H1 (cell line): ENCODE measurements at regions not wholly inside any gene's neighbourhood (a gene's known extent, or its start where the extent isn't known, plus 50 kb on each side); places are given as distances from the start of the nearest gene placed in this dataset.

Source experiments
- CTCF ChIA-PET: fragments of 300-600 bp; sonication (Branson Sonifier 250); formaldehyde crosslinking; loops from one replicate; lab custom pipeline; 2021; ENCODE audit not compliant: partially characterized antibody; lab: Charles Lee
- POLR2A ChIA-PET: fragments of 300-600 bp; sonication (Branson Sonifier 250); formaldehyde crosslinking; loops from one replicate; lab custom pipeline; 2021; ENCODE audit warnings: inconsistent platforms; ENCODE audit not compliant: partially characterized antibody; lab: Charles Lee
- DNase-seq, 2 experiments: peaks; one replicate each; pipeline versions ENCODE4 v3.0.0 to v3.0.0-alpha.2; 2010 to 2022; ENCODE audit warnings: low spot score in 2 of 2, low read depth in 1 of 2, mixed read lengths in 1 of 2
- FAIRE-seq: peaks from 2 replicates; lab custom pipeline; 2011; peaks lifted over from hg19 to GRCh38; lab: Jason Lieb, UNC
- H2AFZ ChIP-seq: 2 replicates; pipeline ENCODE4 v1.8.1; 2012; ENCODE audit warnings: low read length, inconsistent platforms
- H2AK5ac ChIP-seq: 2 replicates; pipeline ENCODE4 v1.6.1; 2013; ENCODE audit warnings: low read depth, low read length
- H2BK120ac ChIP-seq: replicated peaks from 2 replicates; pipeline ENCODE3; 2013; ENCODE audit warnings: low read depth, low read length, inconsistent platforms
- H2BK12ac ChIP-seq: 2 replicates; pipeline ENCODE4 v1.6.1; 2013; ENCODE audit warnings: low read depth, low read length
- H2BK15ac ChIP-seq: 2 replicates; pipeline ENCODE4 v1.6.1; 2013; ENCODE audit warnings: low read length
- H2BK20ac ChIP-seq: 2 replicates; pipeline ENCODE4 v1.6.1; 2013; ENCODE audit warnings: low read length
- H2BK5ac ChIP-seq: 2 replicates; pipeline ENCODE4 v1.6.1; 2013; ENCODE audit warnings: low read depth, low read length
- H3K14ac ChIP-seq: 2 replicates; pipeline ENCODE4 v1.6.1; 2013; ENCODE audit warnings: inconsistent platforms; ENCODE audit not compliant: insufficient read length
- H3K18ac ChIP-seq: 2 replicates; pipeline ENCODE4 v1.6.1; 2013; ENCODE audit warnings: low read length; ENCODE audit errors: extremely low read depth
- H3K23ac ChIP-seq: 2 replicates; pipeline ENCODE4 v1.6.1; 2013; ENCODE audit warnings: inconsistent platforms; ENCODE audit not compliant: insufficient read length
- H3K23me2 ChIP-seq: 2 replicates; pipeline ENCODE4 v1.6.1; 2013; ENCODE audit warnings: low read depth, low read length
- H3K27ac ChIP-seq: 2 replicates; pipeline ENCODE4 v1.6.1; 2011; ENCODE audit warnings: low read depth, low read length, inconsistent platforms
- H3K27me3 ChIP-seq, 4 experiments: replicated peaks in 1 of 4; 1 replicate in 1 of 4; 2 replicates in 3 of 4; pipeline versions ENCODE4 v1.6.1 to v1.8.1; 2011 to 2013; ENCODE audit warnings: low read length in 3 of 4, mild to moderate bottlenecking in 3 of 4, inconsistent platforms in 2 of 4, mixed read lengths in 2 of 4, moderate library complexity in 1 of 4; ENCODE audit not compliant: control insufficient read depth in 3 of 4, insufficient read depth in 3 of 4; ENCODE audit errors: extremely low read depth in 1 of 4
- H3K36me3 ChIP-seq, 4 experiments: 2 replicates each; pipeline versions ENCODE4 v1.6.1 to v1.8.1; 2011 to 2013; ENCODE audit warnings: mild to moderate bottlenecking in 4 of 4, low read length in 3 of 4, moderate library complexity in 2 of 4, control low read depth in 1 of 4, inconsistent platforms in 1 of 4; ENCODE audit not compliant: insufficient read depth in 4 of 4, control insufficient read depth in 2 of 4
- H3K4ac ChIP-seq: replicated peaks from 2 replicates; pipeline ENCODE3; 2013; ENCODE audit warnings: low read length, low read depth, mixed read lengths, inconsistent platforms; ENCODE audit not compliant: insufficient read length
- H3K4me1 ChIP-seq, 4 experiments: replicated peaks in 1 of 4; 1 replicate in 1 of 4; 2 replicates in 3 of 4; pipeline versions ENCODE4 v1.6.1 to v1.8.1; 2011 to 2013; ENCODE audit warnings: low read length in 3 of 4, inconsistent platforms in 2 of 4, mixed read lengths in 1 of 4; ENCODE audit not compliant: insufficient read depth in 4 of 4, control insufficient read depth in 3 of 4
- H3K4me2 ChIP-seq, 2 experiments: 2 replicates each; pipeline versions ENCODE4 v1.6.1 to v1.8.1; 2011 to 2013; ENCODE audit warnings: low read depth in 2 of 2, low read length in 2 of 2, control low read depth in 1 of 2, inconsistent platforms in 1 of 2, mild to moderate bottlenecking in 1 of 2; ENCODE audit not compliant: insufficient read depth in 1 of 2
- H3K4me3 ChIP-seq, 4 experiments: fragments of 200-600, 300-600 bp in 1 of 4; sonication (generic), shearing (Covaris generic), sonication (Bioruptor Twin) in 1 of 4; 2 replicates each; pipeline versions ENCODE4 v1.5.1 to v1.8.1; 2011 to 2016; ENCODE audit warnings: low read length in 4 of 4, low read depth in 3 of 4, control low read depth in 2 of 4, inconsistent platforms in 2 of 4, mild to moderate bottlenecking in 2 of 4, mixed read lengths in 1 of 4, moderate library complexity in 1 of 4; ENCODE audit not compliant: insufficient read depth in 2 of 4; ENCODE audit errors: extremely low read depth in 1 of 4
- H3K56ac ChIP-seq: replicated peaks from 2 replicates; pipeline ENCODE3; 2013; ENCODE audit warnings: low read depth, mild to moderate bottlenecking, mixed read lengths, low read length, inconsistent platforms; ENCODE audit not compliant: insufficient read length
- H3K79me1 ChIP-seq: 2 replicates; pipeline ENCODE4 v1.6.1; 2013; ENCODE audit warnings: low read depth, low read length, control low read depth
- H3K79me2 ChIP-seq, 2 experiments: 2 replicates each; pipeline versions ENCODE4 v1.6.1 to v1.8.1; 2012 to 2013; ENCODE audit warnings: low read length in 2 of 2, mild to moderate bottlenecking in 2 of 2, inconsistent platforms in 1 of 2; ENCODE audit not compliant: insufficient read depth in 2 of 2, control insufficient read depth in 1 of 2
- H3K9ac ChIP-seq, 4 experiments: replicated peaks in 1 of 4; 1 replicate in 1 of 4; 2 replicates in 3 of 4; pipeline versions ENCODE4 v1.6.1 to v1.8.1; 2011 to 2013; ENCODE audit warnings: low read depth in 3 of 4, low read length in 3 of 4, control low read depth in 2 of 4, mild to moderate bottlenecking in 2 of 4, moderate library complexity in 2 of 4, inconsistent platforms in 1 of 4; ENCODE audit errors: extremely low read depth in 1 of 4
- H3K9me3 ChIP-seq, 2 experiments: 2 replicates each; pipeline versions ENCODE4 v1.6.1 to v1.8.1; 2012 to 2013; ENCODE audit warnings: mild to moderate bottlenecking in 2 of 2, moderate library complexity in 2 of 2, control low read depth in 1 of 2, inconsistent platforms in 1 of 2, low read depth in 1 of 2, low read length in 1 of 2, mixed read lengths in 1 of 2; ENCODE audit not compliant: insufficient read depth in 2 of 2
- H4K20me1 ChIP-seq, 2 experiments: replicated peaks in 1 of 2; 2 replicates each; pipeline versions ENCODE3 to v1.8.1; 2011 to 2013; ENCODE audit warnings: inconsistent platforms in 2 of 2, low read length in 2 of 2, mild to moderate bottlenecking in 1 of 2; ENCODE audit not compliant: insufficient read depth in 2 of 2, control insufficient read depth in 1 of 2
- H4K5ac ChIP-seq: 2 replicates; pipeline ENCODE4 v1.6.1; 2013; ENCODE audit warnings: low read length, low read depth, mixed read lengths, inconsistent platforms; ENCODE audit not compliant: insufficient read length
- H4K8ac ChIP-seq: 2 replicates; pipeline ENCODE4 v1.8.0; 2013; ENCODE audit warnings: mild to moderate bottlenecking, moderate library complexity, low read length, inconsistent platforms; ENCODE audit not compliant: insufficient read depth; ENCODE audit errors: extremely low read depth
- H4K91ac ChIP-seq: replicated peaks from 2 replicates; pipeline ENCODE3; 2013; ENCODE audit warnings: low read length, mixed read lengths, inconsistent platforms; ENCODE audit not compliant: insufficient read length
- CBX5 ChIP-seq: fragments of 300-800, 300-1000 bp; sonication (generic); IDR thresholded peaks from 2 replicates; pipeline ENCODE4 v1.7.1; 2016; ENCODE audit warnings: antibody characterized with exemption, low read length, low read depth
- CREB1 ChIP-seq: IDR thresholded peaks from 2 replicates; pipeline ENCODE4 v1.6.1; 2012; ENCODE audit warnings: inconsistent platforms
- NRF1 ChIP-seq: IDR thresholded peaks from 2 replicates; pipeline ENCODE4 v1.6.1; 2011; ENCODE audit warnings: mild to moderate bottlenecking, low read depth, low read length, improper control_type of control experiment
- PHF8 ChIP-seq: fragments of 200-600 bp; sonication (generic); conservative IDR thresholded peaks from 2 replicates; pipeline ENCODE4 v1.7.1; 2012; ENCODE audit warnings: low read depth, mild to moderate bottlenecking, inconsistent platforms, low read length, moderate library complexity
- POLR2AphosphoS5 ChIP-seq: IDR thresholded peaks from 2 replicates; pipeline ENCODE4 v1.6.1; 2011; ENCODE audit warnings: low read depth, low read length
- RAD21 ChIP-seq, 2 experiments: IDR thresholded peaks in 1 of 2; conservative IDR thresholded peaks in 1 of 2; 2 replicates each; pipeline ENCODE4 v1.6.1; 2011; ENCODE audit warnings: low read depth in 2 of 2, low read length in 2 of 2, improper control_type of control experiment in 1 of 2, inconsistent platforms in 1 of 2, mild to moderate bottlenecking in 1 of 2, moderate library complexity in 1 of 2
- RXRA ChIP-seq: IDR thresholded peaks from 2 replicates; pipeline ENCODE4 v1.6.1; 2011; ENCODE audit warnings: low read depth, mild to moderate bottlenecking, low read length, moderate library complexity; ENCODE audit not compliant: insufficient read depth
- SIN3A ChIP-seq, 2 experiments: IDR thresholded peaks in 1 of 2; conservative IDR thresholded peaks in 1 of 2; 2 replicates each; pipeline ENCODE4 v1.6.1; 2011 to 2012; ENCODE audit warnings: low read length in 2 of 2, improper control_type of control experiment in 1 of 2, low read depth in 1 of 2, mild to moderate bottlenecking in 1 of 2
- SIRT6 ChIP-seq: IDR thresholded peaks from one replicate; pipeline ENCODE4 v1.7.1; 2012; ENCODE audit warnings: low read length, inconsistent platforms
- SRF ChIP-seq: IDR thresholded peaks from 2 replicates; pipeline ENCODE4 v1.6.1; 2011; ENCODE audit warnings: mild to moderate bottlenecking, low read depth, low read length, moderate library complexity
- WGBS, 2 experiments: shearing (Covaris generic) in 1 of 2; methylation state at CpG; one replicate each; pipeline versions ENCODE4 v1.1.6 to v1.1.7; 2013 to 2015; ENCODE audit warnings: low lambda C conversion rate in 2 of 2, mixed read lengths in 2 of 2, inconsistent platforms in 1 of 2, low coverage in 1 of 2, missing lambda C conversion rate in 1 of 2; ENCODE audit not compliant: insufficient replicate concordance in 2 of 2, insufficient coverage in 1 of 2, insufficient read length in 1 of 2; ENCODE audit errors: extremely low coverage in 1 of 2, missing lambda C conversion rate in 1 of 2; 5-methylcytosine and 5-hydroxymethylcytosine counted together
- TF ChIP-seq, protein P1 (sequence below): IDR thresholded peaks from 2 replicates; pipeline ENCODE4 v1.6.1; 2012; ENCODE audit warnings: inconsistent platforms
- TF ChIP-seq, protein P2 (sequence below), 3 experiments: IDR thresholded peaks; 1 replicate in 2 of 3; 2 replicates in 1 of 3; pipeline versions ENCODE4 v1.5.1 to v1.6.1; 2011; ENCODE audit warnings: low read length in 3 of 3, mild to moderate bottlenecking in 3 of 3, inconsistent platforms in 2 of 3, low read depth in 1 of 3, moderate library complexity in 1 of 3; ENCODE audit not compliant: insufficient read depth in 1 of 3; ENCODE audit errors: control extremely low read depth in 1 of 3

DNA sequence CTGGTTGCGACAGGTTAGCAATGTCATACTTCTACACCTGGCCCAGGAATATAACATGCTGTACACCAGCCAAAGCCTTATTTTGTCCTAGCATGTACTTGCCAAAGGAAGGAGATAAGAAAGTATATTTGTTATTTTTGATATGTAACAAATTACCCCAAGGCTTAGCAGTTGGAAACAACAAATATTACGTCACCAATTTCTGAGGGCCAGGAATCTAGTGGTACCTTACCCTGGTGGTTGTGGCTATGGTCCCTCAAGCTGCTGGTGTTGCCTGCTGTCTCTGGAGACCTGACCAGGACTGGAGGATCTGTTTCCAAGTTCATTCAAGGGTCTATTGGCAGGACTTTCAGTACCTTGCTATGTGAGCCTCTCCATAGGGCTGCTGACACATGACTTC, 135.5 kb upstream of the BANK1 start:
- Histone ChIP-seq H3K27ac (no peak overlapping the region), H3K14ac (no peak overlapping the region), H4K91ac (no peak overlapping the region), H3K18ac (no peak overlapping the region), H3K23ac (no peak overlapping the region), H3K4me1 (no peaks in the 10 kb centered on the region), H3K23me2 (no peaks in the 10 kb centered on the region), H4K5ac (no peak overlapping the region), H3K56ac (no peak overlapping the region), H4K8ac (no peak overlapping the region), H2BK5ac (no peak overlapping the region), H3K9me3 (no peaks in the 10 kb centered on the region), H2BK120ac (no peak overlapping the region), H3K79me1 (no peaks in the 10 kb centered on the region; the same call in 1 of the 2 replicates), H2AK5ac (no peak overlapping the region), H3K4me3 (no peak overlapping the region), H2BK15ac (no peak overlapping the region), H3K4me2 (no peak overlapping the region), H2AFZ (no peak overlapping the region), H3K4ac (no peak overlapping the region), H3K36me3 (no peaks in the 10 kb centered on the region), H3K27me3 (no peaks in the 10 kb centered on the region), H3K9ac (no peak overlapping the region), H2BK12ac (no peak overlapping the region), H3K79me2 (no peaks in the 10 kb centered on the region), H2BK20ac (no peak overlapping the region), H4K20me1 (no peaks in the 10 kb centered on the region)
- CTCF ChIA-PET, result no interaction called here
- WGBS, 2 experiments, result 97% methylated on average over 2 of the region's 2 CpGs; no CpG with 5 or more reads in 1 of the 2 experiments
- no peak for DNase-seq
- FAIRE-seq, result no peak
- POLR2A ChIA-PET, result no interaction called here
- TF ChIP-seq PHF8 (no peak), NRF1 (no peak), CREB1 (no peak), RXRA (no peak), CBX5 (no peak), SRF (no peak), SIN3A (conservative IDR thresholded peaks at IDR 0.05 in 1 of 2, IDR thresholded peaks at IDR 0.05 in 1 of 2; ENCODE audit: low read depth in 1 of 2, low read length in 2 of 2) (no peak), POLR2AphosphoS5 (no peak), RAD21 (IDR thresholded peaks at IDR 0.05 in 1 of 2, conservative IDR thresholded peaks at IDR 0.05 in 1 of 2; ENCODE audit: low read depth in 2 of 2, low read length in 2 of 2) (no peak), SIRT6 (no peak)
- TF ChIP-seq, protein P1, sequence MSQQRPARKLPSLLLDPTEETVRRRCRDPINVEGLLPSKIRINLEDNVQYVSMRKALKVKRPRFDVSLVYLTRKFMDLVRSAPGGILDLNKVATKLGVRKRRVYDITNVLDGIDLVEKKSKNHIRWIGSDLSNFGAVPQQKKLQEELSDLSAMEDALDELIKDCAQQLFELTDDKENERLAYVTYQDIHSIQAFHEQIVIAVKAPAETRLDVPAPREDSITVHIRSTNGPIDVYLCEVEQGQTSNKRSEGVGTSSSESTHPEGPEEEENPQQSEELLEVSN, result no peak
- TF ChIP-seq, protein P2, sequence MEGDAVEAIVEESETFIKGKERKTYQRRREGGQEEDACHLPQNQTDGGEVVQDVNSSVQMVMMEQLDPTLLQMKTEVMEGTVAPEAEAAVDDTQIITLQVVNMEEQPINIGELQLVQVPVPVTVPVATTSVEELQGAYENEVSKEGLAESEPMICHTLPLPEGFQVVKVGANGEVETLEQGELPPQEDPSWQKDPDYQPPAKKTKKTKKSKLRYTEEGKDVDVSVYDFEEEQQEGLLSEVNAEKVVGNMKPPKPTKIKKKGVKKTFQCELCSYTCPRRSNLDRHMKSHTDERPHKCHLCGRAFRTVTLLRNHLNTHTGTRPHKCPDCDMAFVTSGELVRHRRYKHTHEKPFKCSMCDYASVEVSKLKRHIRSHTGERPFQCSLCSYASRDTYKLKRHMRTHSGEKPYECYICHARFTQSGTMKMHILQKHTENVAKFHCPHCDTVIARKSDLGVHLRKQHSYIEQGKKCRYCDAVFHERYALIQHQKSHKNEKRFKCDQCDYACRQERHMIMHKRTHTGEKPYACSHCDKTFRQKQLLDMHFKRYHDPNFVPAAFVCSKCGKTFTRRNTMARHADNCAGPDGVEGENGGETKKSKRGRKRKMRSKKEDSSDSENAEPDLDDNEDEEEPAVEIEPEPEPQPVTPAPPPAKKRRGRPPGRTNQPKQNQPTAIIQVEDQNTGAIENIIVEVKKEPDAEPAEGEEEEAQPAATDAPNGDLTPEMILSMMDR (IDR thresholded peaks at IDR 0.05; ENCODE audit: control extremely low read depth in 1 of 3, insufficient read depth in 1 of 3, low read depth in 1 of 3, low read length in 3 of 3), result no peak
